HCT116 (cell line): ENCODE measurements at regions not wholly inside any gene's neighbourhood (a gene's known extent, or its start where the extent isn't known, plus 50 kb on each side); places are given as distances from the start of the nearest gene placed in this dataset.

ENCODE experiments used
- ATAC-seq: fragments of 200-7000 bp; cut with Tn5 transposase; 2 replicates; pipeline ENCODE4 v1.9.1; 2020; ENCODE audit warnings: mild to moderate bottlenecking, moderate library complexity
- BruUV-seq: library from RNA; stranded (reverse); fragments of 400-500 nt; replicated peaks from 2 replicates; lab custom pipeline; 2021; lab: Mats Ljungman, UMichigan
- CTCF ChIA-PET: fragments of 300-600 bp; sonication (Branson Sonifier 250); formaldehyde crosslinking; loops from one replicate; lab custom pipeline; 2021; ENCODE audit warnings: antibody characterized with exemption; lab: Charles Lee
- POLR2A ChIA-PET: fragments of 300-600, 350-600 bp; sonication (Branson Sonifier 250); formaldehyde crosslinking; loops from one replicate; lab custom pipeline; 2021; ENCODE audit warnings: antibody characterized with exemption; lab: Charles Lee
- RAD21 ChIA-PET, 2 experiments: fragments of 300-600 bp; sonication (Branson Sonifier 250); formaldehyde crosslinking; loops; one replicate each; lab custom pipeline; 2023; ENCODE audit warnings: low total read pairs in 2 of 2; ENCODE audit not compliant: uncharacterized antibody in 2 of 2, unreplicated experiment in 2 of 2, low non-redundant PET in 1 of 2; lab: Charles Lee
- DNase-seq: peaks from one replicate; pipeline ENCODE4 v3.0.0-alpha.2; 2010; ENCODE audit warnings: low read depth, low spot score
- H2AFZ ChIP-seq: fragments of 200-600 bp; shearing (Covaris generic), sonication (generic); 2 replicates; pipeline ENCODE4 v1.6.1; 2017; ENCODE audit warnings: low read depth, mixed run types, mixed read lengths, antibody characterized with exemption, low read length; ENCODE audit not compliant: poor library complexity, severe bottlenecking
- H3K27ac ChIP-seq: 2 replicates; pipeline ENCODE4 v1.5.1; 2012; ENCODE audit warnings: low read depth, low read length
- H3K27me3 ChIP-seq: fragments of 200-600 bp; sonication (generic); 2 replicates; pipeline ENCODE4 v1.6.1; 2016; ENCODE audit warnings: mixed run types, low read length, mixed read lengths; ENCODE audit not compliant: insufficient read depth
- H3K36me3 ChIP-seq, 2 experiments: fragments of 200-500 bp in 1 of 2; fragments of 200-600 bp in 1 of 2; sonication (Bioruptor generic) in 1 of 2; sonication (generic) in 1 of 2; 2 replicates each; pipeline versions ENCODE4 v1.5.1 to v1.6.1; 2014 to 2016; ENCODE audit warnings: low read length in 2 of 2, inconsistent platforms in 1 of 2, mixed read lengths in 1 of 2, mixed run types in 1 of 2; ENCODE audit not compliant: insufficient read depth in 2 of 2, control insufficient read depth in 1 of 2
- H3K4me1 ChIP-seq, 2 experiments: fragments of 200-600 bp in 1 of 2; sonication (generic) in 1 of 2; 2 replicates each; pipeline versions ENCODE4 v1.5.1 to v1.6.1; 2012 to 2017; ENCODE audit warnings: low read length in 2 of 2, inconsistent platforms in 1 of 2, mild to moderate bottlenecking in 1 of 2, mixed read lengths in 1 of 2, mixed run types in 1 of 2, moderate library complexity in 1 of 2; ENCODE audit not compliant: insufficient read depth in 2 of 2, control insufficient read depth in 1 of 2
- H3K4me2 ChIP-seq: fragments of 200-600 bp; sonication (generic); 2 replicates; pipeline ENCODE4 v1.6.1; 2017; ENCODE audit warnings: mixed run types, low read length, mixed read lengths
- H3K4me3 ChIP-seq, 2 experiments: fragments of 200-600 bp in 1 of 2; sonication (generic) in 1 of 2; replicated peaks in 1 of 2; 2 replicates each; pipeline ENCODE4 v1.5.1; 2011 to 2016; ENCODE audit warnings: low read length in 2 of 2, control low read depth in 1 of 2, low read depth in 1 of 2, mild to moderate bottlenecking in 1 of 2, mixed read lengths in 1 of 2, mixed run types in 1 of 2
- H3K79me2 ChIP-seq: fragments of 200-600 bp; sonication (generic); 2 replicates; pipeline ENCODE4 v1.6.1; 2017; ENCODE audit warnings: mild to moderate bottlenecking, mixed run types, low read length, moderate library complexity, mixed read lengths; ENCODE audit not compliant: insufficient read depth
- H3K9ac ChIP-seq: fragments of 200-600 bp; sonication (generic); 2 replicates; pipeline ENCODE4 v1.6.1; 2016; ENCODE audit warnings: low read length, mixed read lengths
- H3K9me2 ChIP-seq: fragments of 200-600 bp; sonication (generic), shearing (Covaris generic); 2 replicates; pipeline ENCODE4 v1.6.1; 2017; ENCODE audit warnings: mixed run types, mild to moderate bottlenecking, moderate library complexity; ENCODE audit not compliant: insufficient read depth
- H3K9me3 ChIP-seq, 2 experiments: fragments of 200-500 bp in 1 of 2; fragments of 200-600 bp in 1 of 2; sonication (Bioruptor generic) in 1 of 2; sonication (generic) in 1 of 2; 2 replicates each; pipeline ENCODE4 v1.6.1; 2014 to 2017; ENCODE audit warnings: low read length in 2 of 2, mixed read lengths in 2 of 2, inconsistent platforms in 1 of 2, low read depth in 1 of 2, mild to moderate bottlenecking in 1 of 2, mixed run types in 1 of 2, moderate library complexity in 1 of 2; ENCODE audit not compliant: control insufficient read depth in 1 of 2, insufficient read depth in 1 of 2
- H4K20me1 ChIP-seq: fragments of 200-600 bp; sonication (generic), shearing (Covaris generic); 2 replicates; pipeline ENCODE4 v1.6.1; 2017; ENCODE audit warnings: mixed run types, mild to moderate bottlenecking, moderate library complexity; ENCODE audit not compliant: insufficient read depth
- ATF3 ChIP-seq: IDR thresholded peaks from 2 replicates; pipeline ENCODE4 v1.6.1; 2012
- CBX3 ChIP-seq: IDR thresholded peaks from 2 replicates; pipeline ENCODE4 v1.6.1; 2012; ENCODE audit warnings: low read depth
- CEBPB ChIP-seq: IDR thresholded peaks from 2 replicates; pipeline ENCODE4 v1.6.1; 2012; ENCODE audit warnings: low read depth
- ELF1 ChIP-seq: IDR thresholded peaks from 2 replicates; pipeline ENCODE4 v1.6.1; 2012; ENCODE audit warnings: low read depth, borderline replicate concordance
- EZH2phosphoT487 ChIP-seq: fragments of 200-600 bp; IDR thresholded peaks from 2 replicates; pipeline ENCODE4 v1.6.1; 2018; ENCODE audit warnings: antibody characterized with exemption, borderline replicate concordance
- JUND ChIP-seq: IDR thresholded peaks from 2 replicates; pipeline ENCODE4 v1.6.1; 2012
- MAX ChIP-seq: IDR thresholded peaks from 2 replicates; pipeline ENCODE4 v1.6.1; 2012
- POLR2A ChIP-seq: IDR thresholded peaks from 2 replicates; pipeline ENCODE4 v1.7.0; 2011; ENCODE audit warnings: borderline replicate concordance; ENCODE audit not compliant: insufficient read depth, insufficient read length; ENCODE audit errors: extremely low read depth
- POLR2AphosphoS5 ChIP-seq: IDR thresholded peaks from 2 replicates; pipeline ENCODE4 v1.6.1; 2011; ENCODE audit warnings: mild to moderate bottlenecking, low read depth, low read length, moderate library complexity
- REST ChIP-seq: IDR thresholded peaks from 2 replicates; pipeline ENCODE4 v1.6.1; 2012; ENCODE audit warnings: low read depth
- SIN3A ChIP-seq: IDR thresholded peaks from 2 replicates; pipeline ENCODE4 v1.6.1; 2012; ENCODE audit warnings: low read depth
- SP1 ChIP-seq: IDR thresholded peaks from 2 replicates; pipeline ENCODE4 v1.6.1; 2012; ENCODE audit warnings: low read depth
- SRF ChIP-seq: IDR thresholded peaks from 2 replicates; pipeline ENCODE4 v1.6.1; 2012; ENCODE audit warnings: low read depth
- TCF7L2 ChIP-seq: IDR thresholded peaks from 2 replicates; pipeline ENCODE4 v1.7.0; 2011; ENCODE audit warnings: borderline replicate concordance, inconsistent platforms; ENCODE audit not compliant: insufficient read depth, insufficient read length; ENCODE audit errors: extremely low read depth
- YY1 ChIP-seq: IDR thresholded peaks from 2 replicates; pipeline ENCODE4 v1.6.1; 2011; ENCODE audit warnings: low read length, low read depth, moderate library complexity, mild to moderate bottlenecking; ENCODE audit not compliant: insufficient replicate concordance; ENCODE audit errors: extremely low read depth
- ZFX ChIP-seq: fragments of 450-650 bp; IDR thresholded peaks from 2 replicates; pipeline ENCODE4 v1.6.1; 2017
- intact Hi-C: fragments of 100-400 bp; cut with micrococcal nuclease; formaldehyde crosslinking; loops from 2 replicates; pipeline ENCODE4 v1.10.0; 2022
- TF ChIP-seq, protein P1 (sequence below), 3 experiments: fragments of 200-600 bp in 1 of 3; sonication (generic) in 1 of 3; IDR thresholded peaks in 2 of 3; conservative IDR thresholded peaks in 1 of 3; 2 replicates each; pipeline ENCODE4 v1.5.1; 2012 to 2017; ENCODE audit warnings: low read depth in 2 of 3, low read length in 2 of 3, antibody characterized with exemption in 1 of 3, borderline replicate concordance in 1 of 3, control low read depth in 1 of 3, mild to moderate bottlenecking in 1 of 3, mixed read lengths in 1 of 3, mixed run types in 1 of 3, moderate library complexity in 1 of 3; ENCODE audit not compliant: insufficient read depth in 1 of 3

DNA sequence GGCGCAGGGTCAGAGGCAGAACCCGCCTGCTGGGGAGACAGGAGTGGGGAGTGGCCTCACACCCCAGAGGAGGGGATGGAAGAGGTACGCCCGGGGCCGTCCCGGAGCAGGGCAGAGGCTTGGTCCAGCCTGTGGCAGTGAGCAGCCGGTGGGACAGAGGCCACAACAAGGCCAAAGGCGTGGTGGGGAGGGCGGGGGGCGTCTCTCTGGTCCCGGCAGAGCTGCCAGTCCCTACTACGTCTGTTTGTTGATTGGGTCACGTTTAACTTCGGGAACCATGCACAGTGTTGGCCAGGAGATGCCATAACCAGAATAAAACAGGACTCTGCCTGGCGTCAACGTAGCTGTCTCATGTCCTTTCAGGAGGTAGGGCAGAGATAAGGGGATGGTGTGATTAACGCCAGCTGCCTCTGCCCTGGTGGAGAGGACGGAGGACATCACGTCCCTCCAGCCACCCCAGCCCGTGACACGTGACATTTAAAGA lies 192.8 kb downstream of the BANP start:
- H3K4me2 ChIP-seq: no peak overlapping the region
- H3K79me2 ChIP-seq: no peaks in the 10 kb centered on the region
- no peak for ATAC-seq
- no peaks in the 10 kb centered on the region for H3K27me3 ChIP-seq
- no peak overlapping the region for H3K4me3 ChIP-seq
- H3K9me2 ChIP-seq: no peaks in the 10 kb centered on the region
- H3K9ac ChIP-seq: no peak overlapping the region
- CTCF ChIA-PET: no interaction called here
- H2AFZ ChIP-seq: no peak overlapping the region
- TF ChIP-seq SP1: no peak
- TF ChIP-seq ELF1: no peak
- TF ChIP-seq JUND: no peak
- no peak for TF ChIP-seq CEBPB
- TF ChIP-seq SIN3A: no peak
- no peak for TF ChIP-seq EZH2phosphoT487
- TF ChIP-seq CBX3: no peak
- no peak for TF ChIP-seq SRF
- no peak for TF ChIP-seq POLR2AphosphoS5
- TF ChIP-seq, protein P1, sequence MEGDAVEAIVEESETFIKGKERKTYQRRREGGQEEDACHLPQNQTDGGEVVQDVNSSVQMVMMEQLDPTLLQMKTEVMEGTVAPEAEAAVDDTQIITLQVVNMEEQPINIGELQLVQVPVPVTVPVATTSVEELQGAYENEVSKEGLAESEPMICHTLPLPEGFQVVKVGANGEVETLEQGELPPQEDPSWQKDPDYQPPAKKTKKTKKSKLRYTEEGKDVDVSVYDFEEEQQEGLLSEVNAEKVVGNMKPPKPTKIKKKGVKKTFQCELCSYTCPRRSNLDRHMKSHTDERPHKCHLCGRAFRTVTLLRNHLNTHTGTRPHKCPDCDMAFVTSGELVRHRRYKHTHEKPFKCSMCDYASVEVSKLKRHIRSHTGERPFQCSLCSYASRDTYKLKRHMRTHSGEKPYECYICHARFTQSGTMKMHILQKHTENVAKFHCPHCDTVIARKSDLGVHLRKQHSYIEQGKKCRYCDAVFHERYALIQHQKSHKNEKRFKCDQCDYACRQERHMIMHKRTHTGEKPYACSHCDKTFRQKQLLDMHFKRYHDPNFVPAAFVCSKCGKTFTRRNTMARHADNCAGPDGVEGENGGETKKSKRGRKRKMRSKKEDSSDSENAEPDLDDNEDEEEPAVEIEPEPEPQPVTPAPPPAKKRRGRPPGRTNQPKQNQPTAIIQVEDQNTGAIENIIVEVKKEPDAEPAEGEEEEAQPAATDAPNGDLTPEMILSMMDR (IDR thresholded peaks at IDR 0.05 in 2 of 3, conservative IDR thresholded peaks at IDR 0.05 in 1 of 3; ENCODE audit: borderline replicate concordance in 1 of 3, insufficient read depth in 1 of 3, low read depth in 2 of 3, low read length in 2 of 3): no peak
- TF ChIP-seq POLR2A: no peak
- TF ChIP-seq ZFX: no peak
- TF ChIP-seq MAX: no peak
- TF ChIP-seq REST: no peak
- no peak for TF ChIP-seq YY1
- TF ChIP-seq ATF3: no peak
- no peak for TF ChIP-seq TCF7L2
- TF ChIP-seq, all 23 proteins: peak for 0
- no peaks in the 10 kb centered on the region for H3K4me1 ChIP-seq
- no peak overlapping the region for H3K27ac ChIP-seq
- BruUV-seq: no TSS peak
- ChIA-PET POLR2A (no interaction called here), RAD21 (no interaction called here)
- no peak for DNase-seq
- intact Hi-C loops: no loop called here
- no peaks in the 10 kb centered on the region for H3K9me3 ChIP-seq
- no peaks in the 10 kb centered on the region for H3K36me3 ChIP-seq
- H4K20me1 ChIP-seq: no peaks in the 10 kb centered on the region
